AML-193 (cell line): ENCODE measurements at regions not wholly inside any gene's neighbourhood (a gene's known extent, or its start where the extent isn't known, plus 50 kb on each side); places are given as distances from the start of the nearest gene placed in this dataset.

Experiments used
- DNase-seq, 2 experiments: peaks; one replicate each; lab custom pipeline; 2025; lab: John Stamatoyannopoulos, UW

GRCh38 chr5:125006011-125006685, 259.7 kb upstream of the ZNF608 start:
- DNase-seq, result no peak

- DNase-seq, result no peak
Measured at GRCh38 chr5:125010356-125010755, 263.9 kb upstream of the ZNF608 start.

DNA sequence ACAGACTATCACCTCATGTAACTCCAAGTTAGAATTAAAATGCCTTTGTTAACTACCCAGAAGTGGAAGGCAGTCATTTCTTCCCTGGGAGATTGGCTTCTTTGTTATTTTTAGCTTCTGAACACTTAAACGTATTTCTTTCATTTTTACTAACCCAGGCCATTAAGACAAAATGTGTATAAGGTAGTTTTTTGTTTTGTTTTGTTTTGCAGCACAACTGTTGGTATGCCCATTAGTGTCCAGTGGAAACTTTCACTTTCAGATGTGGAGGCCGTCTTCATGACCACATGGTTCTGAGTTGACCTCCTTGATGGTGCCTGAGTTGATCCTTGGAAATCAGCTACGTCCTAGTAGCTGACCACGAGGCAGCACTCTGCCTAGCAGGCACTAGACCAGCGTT, 264.6 kb upstream of the ZNF608 start:
- no peak for DNase-seq

GRCh38 chr5:125011419-125011818, 265.0 kb upstream of the ZNF608 start:
- no peak for DNase-seq

GRCh38 chr5:125011947-125012346, 265.5 kb upstream of the ZNF608 start:
- DNase-seq, result no peak

DNA sequence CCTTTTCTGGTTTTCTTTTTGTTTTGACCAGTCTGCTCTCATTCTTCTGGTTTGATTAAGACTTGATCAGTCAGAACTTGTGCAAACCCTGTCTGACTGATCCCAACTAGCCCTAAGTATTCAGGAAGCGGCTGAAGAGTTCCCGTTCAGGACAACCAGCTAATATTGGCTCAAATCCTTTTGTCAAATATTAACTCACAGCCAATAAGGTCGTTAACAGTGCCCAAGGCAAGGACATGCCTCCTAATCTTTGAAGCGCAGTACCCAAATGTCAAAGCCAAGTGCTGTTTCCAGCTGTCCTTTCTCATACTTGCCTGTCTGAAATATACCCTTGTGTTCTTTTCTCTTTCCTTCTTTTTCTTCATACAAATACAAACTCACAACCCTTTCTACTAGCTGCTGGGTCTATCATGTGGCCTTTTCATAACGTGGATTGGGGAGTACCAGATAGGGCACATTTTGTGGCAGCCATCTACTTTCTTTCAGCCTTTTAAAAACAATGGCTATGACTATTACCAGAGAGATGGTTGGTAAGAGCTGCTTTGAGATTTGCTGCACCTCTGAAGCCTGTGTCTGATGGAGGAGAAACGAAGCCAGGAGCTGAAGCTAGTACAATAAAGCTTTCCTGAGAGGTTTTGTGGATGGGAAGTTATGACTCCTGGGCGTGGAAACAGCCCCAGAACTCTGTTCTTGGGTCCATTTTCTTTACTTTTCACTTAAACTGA, 266.4 kb upstream of the ZNF608 start:
- no peak for DNase-seq

DNA sequence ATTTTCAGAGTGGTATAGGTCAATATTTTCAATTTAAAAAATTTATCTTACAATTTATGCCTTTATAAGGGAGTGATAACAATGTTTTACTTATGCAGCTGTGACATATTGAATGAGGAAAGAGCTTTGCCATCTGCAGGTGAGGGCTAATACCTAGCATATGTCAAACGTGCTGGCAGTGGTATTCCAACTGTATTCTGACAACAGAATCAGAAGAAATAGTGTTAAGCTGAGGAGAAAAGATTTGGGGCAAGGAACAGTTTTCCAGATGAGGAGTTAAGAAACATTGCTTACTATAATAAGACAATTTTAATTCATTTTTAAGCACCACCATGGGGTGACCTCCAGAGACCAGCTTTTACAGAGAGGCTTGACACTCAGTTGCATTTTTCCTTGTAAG, 267.8 kb upstream of the ZNF608 start:
- DNase-seq, result no peak

DNA sequence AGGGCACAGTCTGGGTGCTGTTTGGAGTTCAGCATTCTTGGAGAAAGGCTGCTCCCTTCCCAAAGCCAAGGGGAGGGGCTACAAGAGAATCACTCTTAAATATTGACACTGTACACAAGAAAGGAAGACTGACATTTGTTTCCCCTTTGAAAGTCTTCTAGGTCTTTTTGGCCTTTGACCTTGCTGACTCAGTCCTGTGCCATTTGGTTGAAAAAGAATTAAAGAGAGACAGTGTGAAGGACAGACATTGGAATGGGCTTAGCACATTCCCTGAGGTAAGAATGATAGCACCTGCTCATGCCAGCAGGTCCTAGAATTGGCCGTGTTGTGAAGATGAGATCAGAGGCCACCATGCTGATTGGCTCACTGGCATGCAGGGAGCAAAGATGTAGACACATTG, 271.4 kb upstream of the ZNF608 start:
- no peak for DNase-seq

DNA sequence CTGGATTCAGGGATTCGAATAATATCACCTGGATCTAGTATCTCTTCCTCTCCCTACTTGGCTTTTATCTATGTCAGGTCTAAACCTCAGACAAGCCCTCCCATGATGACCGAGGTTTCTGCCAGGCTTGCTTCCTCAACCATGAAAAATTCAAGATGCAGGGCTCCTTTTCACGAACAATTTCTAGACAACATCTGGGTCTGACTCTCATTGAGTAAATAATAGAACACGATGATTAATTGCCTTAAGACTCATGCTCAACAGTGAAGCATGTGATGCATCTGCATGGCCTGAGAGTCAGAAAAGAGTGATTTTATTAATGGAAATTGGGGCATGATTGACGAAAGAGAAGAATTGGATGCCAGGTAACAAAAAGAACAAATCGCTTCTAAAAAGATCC, 277.2 kb upstream of the ZNF608 start:
- DNase-seq, result no peak

GRCh38 chr5:125026867-125027731, 280.7 kb upstream of the ZNF608 start:
- DNase-seq, result no peak

GRCh38 chr5:125032286-125032685, 285.8 kb upstream of the ZNF608 start:
- no peak for DNase-seq

GRCh38 chr5:125033602-125034001, 287.2 kb upstream of the ZNF608 start:
- DNase-seq, result no peak

GRCh38 chr5:125034331-125034730, 287.9 kb upstream of the ZNF608 start:
- no peak for DNase-seq

- DNase-seq, result no peak
Measured at GRCh38 chr5:125036494-125036893, 290.1 kb upstream of the ZNF608 start.

- no peak for DNase-seq
Measured at GRCh38 chr5:125037020-125037419, 290.6 kb upstream of the ZNF608 start.

- DNase-seq, result no peak
Measured at GRCh38 chr5:125037530-125037929, 291.1 kb upstream of the ZNF608 start.

DNA sequence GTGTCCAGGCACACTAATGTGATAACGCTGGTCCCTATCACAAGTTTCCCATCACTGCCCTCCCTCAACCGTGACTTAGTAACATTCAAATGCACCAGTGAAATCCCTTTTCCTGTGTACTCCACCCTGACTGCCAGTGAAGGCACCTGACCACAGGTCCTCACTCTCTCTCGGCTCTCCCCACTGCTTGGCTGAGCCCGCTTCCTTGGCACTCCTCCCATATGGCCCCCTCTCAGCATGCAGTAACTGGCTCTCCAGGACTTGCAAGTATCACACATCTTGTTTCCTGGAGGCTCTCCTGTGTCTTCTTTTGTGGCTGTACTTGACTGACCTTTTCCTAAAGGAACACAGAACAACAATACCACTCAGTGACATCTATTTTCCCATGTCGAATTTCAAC, 292.0 kb upstream of the ZNF608 start:
- no peak for DNase-seq

- no peak for DNase-seq
Measured at GRCh38 chr5:125041798-125042197, 295.4 kb upstream of the ZNF608 start.

DNA sequence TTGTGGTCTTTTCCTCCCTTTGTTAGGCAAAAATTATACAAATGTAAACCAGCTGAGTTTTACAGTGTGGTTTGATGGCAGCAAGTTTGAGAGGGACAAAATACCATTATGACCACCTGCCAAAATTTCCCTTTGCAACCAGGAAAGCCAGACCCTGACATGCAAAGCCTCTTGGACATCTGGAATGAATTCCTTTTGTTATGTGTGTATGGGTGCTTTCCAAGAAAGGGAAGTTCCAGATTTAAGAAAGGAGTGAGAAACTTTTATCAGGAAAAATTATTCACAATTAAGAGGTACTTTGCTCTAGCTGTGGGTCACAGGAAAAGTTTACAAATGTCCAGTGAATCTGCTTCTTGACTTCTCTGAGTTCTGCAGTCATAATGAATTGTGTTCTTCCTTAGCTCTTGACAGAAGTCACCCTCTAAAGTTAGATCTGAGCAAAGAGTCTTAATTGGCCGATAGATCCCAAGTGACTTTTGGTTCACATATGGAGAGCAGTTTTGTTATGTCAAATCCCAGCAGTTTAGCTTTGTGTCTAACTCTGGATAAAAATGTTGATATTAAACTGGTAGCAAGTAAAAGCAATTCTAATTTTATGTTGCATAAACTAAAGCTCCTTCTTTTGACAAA, 295.9 kb upstream of the ZNF608 start:
- no peak for DNase-seq

DNA sequence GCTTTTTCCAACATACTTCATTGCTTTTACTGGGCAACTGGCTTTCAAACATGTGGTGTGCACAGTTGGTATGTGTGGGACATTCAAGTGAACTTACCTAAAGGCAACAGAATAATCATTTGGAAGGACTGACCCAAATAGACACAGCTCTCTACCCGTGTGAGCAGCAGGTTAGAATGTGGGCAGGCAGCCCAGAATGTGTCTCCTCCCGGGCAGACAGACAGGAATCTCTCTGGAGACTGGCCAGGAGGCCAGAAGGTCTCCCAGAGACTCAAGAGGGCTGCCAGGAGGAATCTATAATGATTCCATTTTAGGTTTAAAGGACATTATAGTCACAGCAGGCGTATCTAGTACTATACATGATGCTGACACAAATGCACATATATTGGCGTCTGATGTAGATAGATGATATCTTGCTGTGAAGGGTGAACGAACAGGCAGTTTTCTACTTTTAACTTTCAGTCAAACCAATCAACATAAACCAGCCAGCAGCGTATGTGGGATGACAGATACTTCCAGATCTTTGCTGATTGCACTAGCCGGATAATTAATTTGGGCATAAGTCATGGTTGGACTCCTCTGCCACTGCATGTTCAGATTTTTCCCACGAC, 297.4 kb upstream of the ZNF608 start:
- no peak for DNase-seq

- DNase-seq, result no peak
Measured at GRCh38 chr5:125044491-125045282, 298.2 kb upstream of the ZNF608 start.
